Hepatic stellate cell (primary cell): ENCODE measurements at regions not wholly inside any gene's neighbourhood (a gene's known extent, or its start where the extent isn't known, plus 50 kb on each side); places are given as distances from the start of the nearest gene placed in this dataset.
A peak's percentile ranks its signal among the peaks of the same experiment; 100 is the strongest.

Source experiments
- DNase-seq: peaks from one replicate; pipeline ENCODE4 v3.0.0; 2011; ENCODE audit warnings: low spot score

DNA sequence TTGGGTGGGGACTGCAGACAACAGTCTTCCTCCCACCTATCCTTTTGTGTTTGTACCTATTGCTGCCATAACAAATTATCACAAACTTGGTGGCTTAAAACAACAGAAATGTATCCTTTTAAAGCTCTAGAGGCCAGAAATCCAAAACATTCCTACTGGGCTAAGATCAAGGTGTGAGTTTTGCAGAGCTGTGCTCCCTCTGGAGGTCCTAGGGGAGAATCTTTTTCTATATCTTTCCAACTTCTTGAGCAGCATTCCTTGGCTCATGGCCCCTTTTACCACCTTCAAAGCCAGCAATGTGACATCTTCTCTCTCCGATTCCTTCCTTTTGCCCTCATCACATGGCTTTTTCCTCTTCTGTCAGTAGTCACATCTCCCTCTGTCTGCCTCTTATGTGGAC lies 190.6 kb downstream of the TTC8 start:
- no peak for DNase-seq

- DNase-seq = no peak
Measured at GRCh38 chr14:89017417-89017816, 193.0 kb downstream of the TTC8 start.

- DNase-seq = no peak
Measured at GRCh38 chr14:89022274-89022673, 197.8 kb downstream of the TTC8 start.

DNA sequence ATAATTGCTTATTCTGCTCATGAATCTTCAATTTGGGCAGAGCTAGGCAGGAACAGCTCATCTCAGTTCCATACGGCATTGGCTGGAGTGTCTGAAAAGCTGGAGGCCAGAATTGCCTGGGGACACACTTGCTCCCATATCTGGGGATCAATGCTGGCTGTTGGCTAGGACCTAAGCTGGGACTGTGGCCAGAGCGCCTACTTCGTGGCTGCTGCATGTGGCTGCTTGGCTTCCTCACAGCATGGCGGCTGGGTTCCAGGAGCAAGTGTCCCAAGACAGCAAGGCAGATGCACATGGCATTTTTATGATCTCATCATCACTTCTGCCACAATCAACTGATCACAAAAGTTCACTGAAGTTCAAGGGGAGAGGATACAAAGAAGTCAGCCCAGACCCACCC lies 200.2 kb downstream of the TTC8 start:
- DNase-seq = no peak

GRCh38 chr14:89025561-89026236 lies 201.2 kb downstream of the TTC8 start:
- no peak for DNase-seq

GRCh38 chr14:89027097-89027740 lies 202.8 kb downstream of the TTC8 start:
- DNase-seq = peak; percentile 82

- no peak for DNase-seq
Measured at GRCh38 chr14:89028462-89029134, 204.1 kb downstream of the TTC8 start.

- DNase-seq = no peak
Measured at GRCh38 chr14:89029961-89030694, 205.7 kb downstream of the TTC8 start.

DNA sequence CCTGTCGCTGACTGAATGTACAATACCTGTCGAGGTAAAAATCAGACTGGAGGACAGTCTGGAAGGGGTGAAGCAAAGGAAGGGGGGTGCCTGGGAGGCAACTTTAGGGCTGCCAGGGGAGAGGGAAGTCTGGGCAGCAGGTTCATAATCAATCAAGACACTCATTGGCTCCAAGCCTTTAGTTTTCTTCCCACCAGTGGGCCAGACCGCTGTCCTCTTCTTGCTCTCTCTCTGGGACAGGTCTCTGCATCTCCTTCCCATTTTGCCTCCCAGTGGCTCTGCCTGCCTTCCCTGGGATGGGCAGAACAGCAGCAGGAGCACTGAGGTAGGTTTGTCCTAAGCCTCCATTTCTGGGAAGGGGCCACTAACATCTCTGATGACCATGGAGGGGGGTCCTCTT lies 206.5 kb downstream of the TTC8 start:
- DNase-seq = no peak

- DNase-seq = no peak
Measured at GRCh38 chr14:89032086-89032649, 207.7 kb downstream of the TTC8 start.

- DNase-seq = no peak
Measured at GRCh38 chr14:89033756-89034155, 209.3 kb downstream of the TTC8 start.

DNA sequence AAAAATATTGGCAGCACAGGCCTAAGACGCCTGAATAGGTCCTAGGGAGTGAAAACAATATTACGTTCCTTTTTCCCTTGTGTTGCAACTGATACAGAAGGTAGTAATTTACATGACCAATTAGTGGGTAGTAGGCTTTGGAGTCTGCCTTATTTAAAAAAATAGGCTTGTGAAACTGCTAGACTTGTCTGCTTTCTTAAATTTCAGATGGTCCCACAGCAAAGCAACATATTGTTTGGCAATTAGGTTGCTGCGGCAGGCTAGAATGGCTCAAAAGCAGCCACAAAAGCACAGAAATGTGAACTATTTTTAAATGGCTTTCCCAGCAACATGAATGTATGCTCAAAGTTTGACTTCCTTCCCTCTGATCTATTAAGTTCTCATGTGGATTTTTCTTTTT lies 211.9 kb downstream of the TTC8 start:
- DNase-seq = no peak

DNA sequence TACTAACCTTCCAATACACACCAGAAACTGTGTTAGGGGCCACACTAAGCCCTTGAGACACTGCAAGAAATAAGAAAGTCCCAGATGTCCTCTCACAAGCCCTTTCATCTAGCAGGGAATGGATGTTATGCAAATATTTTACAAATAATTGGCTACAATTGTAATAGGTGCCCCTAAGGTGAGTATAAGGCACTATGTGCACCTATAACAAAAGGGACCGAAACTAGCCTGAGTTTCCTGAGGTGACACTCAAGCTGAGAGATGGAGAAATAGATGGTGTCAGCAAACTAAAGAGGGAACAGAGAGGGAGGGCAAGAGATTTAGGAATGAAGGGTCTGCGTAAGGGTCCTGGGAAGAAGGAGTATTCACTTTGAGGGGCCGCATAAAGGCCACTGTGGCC lies 212.6 kb downstream of the TTC8 start:
- DNase-seq = no peak

DNA sequence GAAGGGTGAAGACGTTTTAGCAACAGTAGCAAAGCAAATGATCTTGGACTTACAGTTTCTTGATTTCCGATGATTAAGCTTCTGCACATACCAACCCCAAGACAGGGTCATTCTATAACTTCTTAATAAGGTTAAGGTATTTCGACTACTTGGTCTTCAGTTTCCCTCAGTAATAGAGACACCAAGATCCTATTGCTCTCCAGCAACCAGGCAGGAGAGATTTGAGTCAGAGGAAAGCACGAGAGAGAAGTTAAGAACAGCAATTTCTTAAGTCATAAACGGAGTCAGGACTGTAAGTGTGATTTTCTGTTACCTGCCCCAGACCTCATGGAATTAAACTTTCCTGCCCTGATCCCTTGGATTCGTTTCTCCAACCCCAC lies 215.6 kb downstream of the TTC8 start:
- no peak for DNase-seq

DNA sequence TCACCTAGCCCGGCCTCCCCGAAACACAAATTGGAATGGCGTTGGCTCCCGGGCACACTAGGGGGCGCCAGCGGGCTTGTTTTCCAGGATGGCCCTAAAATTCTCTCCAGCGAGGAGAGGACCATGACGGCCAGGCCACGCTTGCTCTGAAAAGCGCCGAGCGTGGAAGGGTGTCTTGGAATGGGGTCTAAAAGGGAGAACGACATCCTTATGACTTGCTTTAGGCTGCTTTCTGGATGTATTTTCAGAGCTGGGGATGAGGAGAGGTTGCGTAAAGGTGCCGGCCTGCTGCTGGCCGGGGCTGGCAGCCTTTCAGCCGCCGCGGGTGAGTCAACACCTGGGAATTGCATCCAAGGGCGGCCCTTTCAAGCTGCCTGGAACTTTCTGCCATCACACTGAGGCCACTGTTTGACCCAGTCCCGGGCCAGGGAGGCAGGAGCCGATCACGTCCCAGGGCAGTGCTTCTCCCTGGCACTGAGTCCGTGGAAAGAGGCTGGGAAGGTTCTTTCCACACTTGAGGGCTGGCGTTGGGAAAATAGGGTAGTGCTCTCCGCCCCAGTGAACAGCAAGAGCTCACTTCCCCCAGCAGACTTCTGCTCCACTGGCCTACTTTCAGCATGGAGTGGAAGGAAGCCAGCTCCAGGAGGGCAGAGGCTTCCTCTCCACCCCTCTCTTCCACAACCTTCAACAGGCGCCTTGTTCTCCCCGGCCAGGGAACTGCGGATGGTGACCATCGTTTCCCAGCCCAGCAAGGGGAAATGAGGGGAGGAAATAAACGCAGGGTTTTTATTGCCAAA lies 216.2 kb downstream of the TTC8 start:
- peak; percentile 80 for DNase-seq

DNA sequence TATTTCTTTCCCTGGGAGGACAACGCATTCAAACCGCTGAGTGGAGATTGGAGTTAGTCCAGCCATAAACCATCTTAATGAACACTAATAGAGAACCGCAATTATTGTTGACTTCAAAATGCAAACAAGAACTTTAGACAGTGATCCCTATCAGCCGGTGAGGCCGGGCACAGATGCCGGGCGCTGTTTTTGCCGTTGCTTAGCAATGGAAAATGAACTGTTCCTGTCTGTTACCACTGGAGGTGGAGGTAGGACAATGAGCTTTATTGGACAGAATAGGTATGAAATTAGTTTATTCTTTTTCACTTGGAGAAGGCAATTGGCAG lies 216.8 kb downstream of the TTC8 start:
- no peak for DNase-seq

- DNase-seq = no peak
Measured at GRCh38 chr14:89042021-89042420, 217.6 kb downstream of the TTC8 start.

DNA sequence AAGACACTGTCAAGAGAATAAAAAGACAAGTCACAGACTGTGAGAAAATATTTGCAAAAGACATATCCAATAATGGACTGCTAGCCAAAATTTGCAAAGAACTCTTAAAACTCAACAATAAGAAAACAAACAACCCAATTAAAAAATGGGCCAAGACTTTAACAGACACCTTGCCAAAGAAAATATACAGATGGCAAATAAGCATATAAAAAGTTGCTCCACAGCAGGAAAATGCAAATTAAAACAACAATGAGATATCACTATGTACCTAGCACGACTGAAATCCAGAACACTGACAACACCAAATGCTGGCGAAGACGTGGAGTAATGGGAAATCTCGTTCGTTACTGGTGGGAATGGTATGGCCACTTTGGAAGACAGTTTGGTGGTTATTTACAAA lies 228.9 kb downstream of the TTC8 start:
- no peak for DNase-seq

GRCh38 chr14:89056394-89056793 lies 231.9 kb downstream of the TTC8 start:
- DNase-seq = no peak

GRCh38 chr14:89058697-89059096 lies 234.2 kb downstream of the TTC8 start:
- DNase-seq = no peak

- DNase-seq = no peak
Measured at GRCh38 chr14:89060191-89060590, 235.7 kb downstream of the TTC8 start.

DNA sequence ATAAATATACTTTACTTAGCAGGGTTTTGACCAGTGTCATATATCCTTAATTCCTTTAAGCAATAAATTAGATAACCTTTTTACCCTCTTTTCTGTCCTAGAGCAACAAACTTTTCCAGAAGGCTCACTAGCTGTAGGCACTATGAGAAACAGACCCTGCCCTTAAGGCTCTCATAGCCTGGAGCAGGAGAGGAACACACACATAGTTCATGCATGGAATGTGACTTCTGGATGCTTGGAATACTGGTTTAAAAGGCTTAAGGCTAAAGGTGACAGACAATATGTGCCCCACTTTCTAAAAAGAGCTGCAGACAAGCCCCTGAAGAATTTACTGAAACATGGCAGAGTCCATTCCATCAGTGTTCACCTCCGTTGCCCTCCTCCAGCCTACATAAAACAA lies 237.2 kb downstream of the TTC8 start:
- no peak for DNase-seq
